CD4-positive, alpha-beta T cell (primary cell): ENCODE measurements at regions not wholly inside any gene's neighbourhood (a gene's known extent, or its start where the extent isn't known, plus 50 kb on each side); places are given as distances from the start of the nearest gene placed in this dataset.

Experiments
- ATAC-seq: fragments of 200-7000 bp; cut with Tn5 transposase; one replicate; pipeline ENCODE4 v1.10.0; 2022; ENCODE audit warnings: mild to moderate bottlenecking; ENCODE audit not compliant: poor library complexity
- CTCF ChIA-PET: fragments of 350-600 bp; sonication (Branson Sonifier 250); formaldehyde crosslinking; loops from one replicate; lab custom pipeline; 2021; ENCODE audit warnings: antibody characterized with exemption, inconsistent platforms; lab: Charles Lee
- POLR2A ChIA-PET: fragments of 350-600 bp; sonication (Branson Sonifier 250); formaldehyde crosslinking; loops from one replicate; lab custom pipeline; 2021; ENCODE audit warnings: antibody characterized with exemption, inconsistent platforms; lab: Charles Lee
- DNase-seq, 14 experiments: peaks; one replicate each; pipeline ENCODE4 v3.0.0-alpha.2; 2013 to 2020; ENCODE audit warnings: mixed read lengths in 2 of 14
- H3K27ac ChIP-seq, 2 donors: one replicate each; pipeline versions ENCODE4 v1.5.1 to v1.7.0; 2013; ENCODE audit warnings: low read length in 2 of 2, low read depth in 1 of 2, mild to moderate bottlenecking in 1 of 2
- H3K27me3 ChIP-seq, 2 experiments: 1 replicate in 1 of 2; 2 replicates in 1 of 2; pipeline versions ENCODE4 v1.6.1 to v1.7.0; 2013; ENCODE audit warnings: low read length in 2 of 2, control low read depth in 1 of 2, mild to moderate bottlenecking in 1 of 2, moderate library complexity in 1 of 2; ENCODE audit not compliant: insufficient read depth in 2 of 2, control insufficient read depth in 1 of 2
- H3K36me3 ChIP-seq: one replicate; pipeline ENCODE4 v1.6.1; 2013; ENCODE audit warnings: low read length, control low read depth; ENCODE audit not compliant: insufficient read depth
- H3K4me1 ChIP-seq: one replicate; pipeline ENCODE4 v1.6.1; 2013; ENCODE audit warnings: low read length, control low read depth; ENCODE audit not compliant: insufficient read depth
- H3K4me3 ChIP-seq: one replicate; pipeline ENCODE4 v1.5.1; 2013; ENCODE audit warnings: mild to moderate bottlenecking, low read length, moderate library complexity
- H3K9me3 ChIP-seq, 2 experiments: 1 replicate in 1 of 2; 2 replicates in 1 of 2; pipeline versions ENCODE4 v1.6.1 to v1.7.0; 2013; ENCODE audit warnings: low read length in 2 of 2, mild to moderate bottlenecking in 2 of 2, control low read depth in 1 of 2, moderate library complexity in 1 of 2; ENCODE audit not compliant: control insufficient read depth in 1 of 2, insufficient read depth in 1 of 2
- H3K27ac Mint-ChIP-seq: one replicate; pipeline ENCODE4 v1.8.0; 2020; ENCODE audit warnings: mixed read lengths
- H3K27me3 Mint-ChIP-seq: one replicate; pipeline ENCODE4 v1.8.0; 2021; ENCODE audit warnings: mixed read lengths
- H3K36me3 Mint-ChIP-seq: one replicate; pipeline ENCODE4 v1.8.0; 2021; ENCODE audit warnings: low read depth, mixed read lengths
- H3K4me1 Mint-ChIP-seq: one replicate; pipeline ENCODE4 v1.8.0; 2021; ENCODE audit warnings: low read depth, mixed read lengths
- H3K4me3 Mint-ChIP-seq: one replicate; pipeline ENCODE4 v1.8.0; 2020; ENCODE audit warnings: mild to moderate bottlenecking, mixed read lengths
- H3K9me3 Mint-ChIP-seq: one replicate; pipeline ENCODE4 v1.8.0; 2020; ENCODE audit warnings: mixed read lengths
- CTCF ChIP-seq: fragments of 200-600 bp; IDR thresholded peaks from one replicate; pipeline ENCODE4 v1.8.0; 2022; ENCODE audit warnings: antibody characterized with exemption, mild to moderate bottlenecking
- intact Hi-C, 2 experiments: fragments of 100-400 bp; cut with DNase I in 1 of 2; cut with micrococcal nuclease in 1 of 2; formaldehyde crosslinking; loops; one replicate each; pipeline versions ENCODE4 v1.15.1 to v1.9.0; 2023 to 2025; cut with DNase I, micrococcal nuclease

GRCh38 chr11:116538677-116539076, 234.1 kb downstream of the BUD13 start:
- Histone ChIP-seq H3K27me3 (peaks cover 7 to 19% of the 10 kb centered on the region in 2 experiments), H3K4me3 (no peak overlapping the region), H3K4me1 (no peaks in the 10 kb centered on the region), H3K27ac (no peak overlapping the region), H3K9me3 (peaks cover 0 to 5% of the 10 kb centered on the region in 2 experiments), H3K36me3 (no peaks in the 10 kb centered on the region)
- Mint-ChIP-seq H3K36me3 (no peaks in the 10 kb centered on the region), H3K4me3 (no peak overlapping the region), H3K27me3 (peaks cover 43% of the 10 kb centered on the region), H3K4me1 (no peaks in the 10 kb centered on the region), H3K27ac (no peak overlapping the region), H3K9me3 (no peaks in the 10 kb centered on the region)
- ChIA-PET CTCF (no interaction called here), POLR2A (no interaction called here)
- no peak for TF ChIP-seq CTCF
- intact Hi-C loops = no loop called here
- ATAC-seq (no peak), DNase-seq (no peak)

GRCh38 chr11:116537709-116538108, 235.1 kb downstream of the BUD13 start:
- no peaks in the 10 kb centered on the region for H3K9me3 Mint-ChIP-seq
- intact Hi-C loops = no loop called here
- H3K27me3 ChIP-seq = peaks cover 11 to 25% of the 10 kb centered on the region in 2 experiments
- TF ChIP-seq CTCF = no peak
- H3K36me3 Mint-ChIP-seq = no peaks in the 10 kb centered on the region
- H3K4me3 ChIP-seq = no peak overlapping the region
- H3K27ac ChIP-seq = no peak overlapping the region
- no peak overlapping the region for H3K27ac Mint-ChIP-seq
- H3K27me3 Mint-ChIP-seq = peaks cover 45% of the 10 kb centered on the region
- H3K4me1 ChIP-seq = no peaks in the 10 kb centered on the region
- CTCF ChIA-PET = no interaction called here
- no peak overlapping the region for H3K4me3 Mint-ChIP-seq
- DNase-seq = no peak
- peaks cover 0 to 5% of the 10 kb centered on the region in 2 experiments for H3K9me3 ChIP-seq
- ATAC-seq = no peak
- POLR2A ChIA-PET = no interaction called here
- H3K4me1 Mint-ChIP-seq = no peaks in the 10 kb centered on the region
- H3K36me3 ChIP-seq = no peaks in the 10 kb centered on the region

GRCh38 chr11:116537121-116537520, 235.7 kb downstream of the BUD13 start:
- Histone ChIP-seq H3K27me3 (peaks cover 11 to 31% of the 10 kb centered on the region in 2 experiments), H3K36me3 (no peaks in the 10 kb centered on the region), H3K4me3 (no peak overlapping the region), H3K27ac (no peak overlapping the region), H3K4me1 (no peaks in the 10 kb centered on the region), H3K9me3 (peaks cover 0 to 5% of the 10 kb centered on the region in 2 experiments)
- Mint-ChIP-seq H3K9me3 (no peaks in the 10 kb centered on the region), H3K27ac (no peak overlapping the region), H3K36me3 (no peaks in the 10 kb centered on the region), H3K4me1 (no peaks in the 10 kb centered on the region), H3K4me3 (no peak overlapping the region), H3K27me3 (peaks cover 51% of the 10 kb centered on the region)
- ChIA-PET POLR2A (no interaction called here), CTCF (no interaction called here)
- TF ChIP-seq CTCF = no peak
- intact Hi-C loops = no loop called here
- ATAC-seq (no peak), DNase-seq (no peak)
